Hepatocyte (in vitro differentiated cells): ENCODE measurements at regions not wholly inside any gene's neighbourhood (a gene's known extent, or its start where the extent isn't known, plus 50 kb on each side); places are given as distances from the start of the nearest gene placed in this dataset.

ENCODE experiments used
- DNase-seq: peaks from one replicate; pipeline ENCODE4 v3.0.0-alpha.2; 2016; ENCODE audit warnings: low spot score
- H2AFZ ChIP-seq: fragments of 200-600 bp; sonication (generic); 2 replicates; pipeline ENCODE4 v1.6.0; 2016; ENCODE audit warnings: antibody characterized with exemption, mild to moderate bottlenecking
- H3K27ac ChIP-seq: fragments of 200-600 bp; sonication (generic); 2 replicates; pipeline ENCODE4 v1.5.1; 2016; ENCODE audit warnings: mild to moderate bottlenecking
- H3K27me3 ChIP-seq: fragments of 200-600 bp; sonication (generic); 2 replicates; pipeline ENCODE4 v1.6.1; 2016
- H3K36me3 ChIP-seq: fragments of 200-600 bp; sonication (generic); replicated peaks from 2 replicates; pipeline ENCODE4 v1.5.1; 2016; ENCODE audit warnings: low read depth; ENCODE audit not compliant: insufficient read depth
- H3K4me1 ChIP-seq: fragments of 200-600 bp; sonication (generic); 2 replicates; pipeline ENCODE4 v1.5.1; 2016; ENCODE audit warnings: mild to moderate bottlenecking, moderate library complexity; ENCODE audit not compliant: insufficient read depth
- H3K4me2 ChIP-seq: fragments of 200-600 bp; sonication (generic); 2 replicates; pipeline ENCODE4 v1.6.0; 2016
- H3K4me3 ChIP-seq: fragments of 200-600 bp; sonication (generic); 2 replicates; pipeline ENCODE4 v1.5.1; 2016; ENCODE audit warnings: mild to moderate bottlenecking
- H3K79me2 ChIP-seq: fragments of 200-600 bp; sonication (generic); 2 replicates; pipeline ENCODE4 v1.6.0; 2017; ENCODE audit warnings: mild to moderate bottlenecking
- H3K9me2 ChIP-seq: fragments of 200-600 bp; sonication (generic); replicated peaks from 2 replicates; pipeline ENCODE4 v1.6.0; 2017; ENCODE audit warnings: mild to moderate bottlenecking; ENCODE audit not compliant: insufficient read depth
- H3K9me3 ChIP-seq: fragments of 200-600 bp; sonication (generic); 2 replicates; pipeline ENCODE4 v1.5.1; 2016; ENCODE audit warnings: low read depth, mild to moderate bottlenecking
- H4K20me1 ChIP-seq: fragments of 200-600 bp; sonication (generic); 2 replicates; pipeline ENCODE4 v1.6.0; 2016; ENCODE audit warnings: mild to moderate bottlenecking; ENCODE audit not compliant: insufficient read depth, poor library complexity, severe bottlenecking
- EZH2 ChIP-seq: fragments of 200-600 bp; sonication (generic); IDR thresholded peaks from 2 replicates; pipeline ENCODE4 v1.6.1; 2016; ENCODE audit warnings: antibody characterized with exemption, mild to moderate bottlenecking, borderline replicate concordance
- EZH2phosphoT487 ChIP-seq: fragments of 200-600 bp; sonication (generic); IDR thresholded peaks from one replicate; pipeline ENCODE4 v1.6.1; 2018; ENCODE audit warnings: antibody characterized with exemption, mild to moderate bottlenecking, low read depth, moderate library complexity; ENCODE audit not compliant: unreplicated experiment, severe bottlenecking
- WGBS: methylation state at CpG from one replicate; pipeline ENCODE4 v1.1.6; 2016; ENCODE audit warnings: low lambda C conversion rate; ENCODE audit errors: missing lambda C conversion rate; 5-methylcytosine and 5-hydroxymethylcytosine counted together
- TF ChIP-seq, protein P1 (sequence below): fragments of 200-600 bp; sonication (generic); IDR thresholded peaks from 2 replicates; pipeline ENCODE4 v1.5.1; 2016; ENCODE audit warnings: antibody characterized with exemption, mild to moderate bottlenecking; ENCODE audit not compliant: poor library complexity

DNA sequence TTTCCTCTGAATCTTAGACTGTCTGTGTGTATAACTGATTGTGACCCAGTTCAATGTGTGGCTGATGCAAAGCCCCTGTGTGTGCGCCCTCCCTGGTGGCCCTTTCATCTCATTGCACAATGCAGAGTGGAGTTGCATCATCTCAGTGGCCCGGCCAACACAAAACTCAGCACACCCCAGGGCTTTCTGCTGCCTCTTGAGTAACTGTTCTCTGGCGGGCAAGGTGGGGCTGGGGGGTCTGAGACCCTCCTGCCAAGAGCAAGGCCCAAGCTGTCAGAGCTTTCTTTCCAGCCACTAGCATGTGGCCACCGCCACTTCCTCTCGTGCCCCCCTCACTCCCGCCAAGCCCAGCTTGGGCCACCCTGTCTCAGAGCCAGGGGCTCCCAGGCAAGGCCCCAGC, 80.7 kb upstream of the ALDH1L1 start:
- no peak for TF ChIP-seq EZH2
- TF ChIP-seq, protein P1, sequence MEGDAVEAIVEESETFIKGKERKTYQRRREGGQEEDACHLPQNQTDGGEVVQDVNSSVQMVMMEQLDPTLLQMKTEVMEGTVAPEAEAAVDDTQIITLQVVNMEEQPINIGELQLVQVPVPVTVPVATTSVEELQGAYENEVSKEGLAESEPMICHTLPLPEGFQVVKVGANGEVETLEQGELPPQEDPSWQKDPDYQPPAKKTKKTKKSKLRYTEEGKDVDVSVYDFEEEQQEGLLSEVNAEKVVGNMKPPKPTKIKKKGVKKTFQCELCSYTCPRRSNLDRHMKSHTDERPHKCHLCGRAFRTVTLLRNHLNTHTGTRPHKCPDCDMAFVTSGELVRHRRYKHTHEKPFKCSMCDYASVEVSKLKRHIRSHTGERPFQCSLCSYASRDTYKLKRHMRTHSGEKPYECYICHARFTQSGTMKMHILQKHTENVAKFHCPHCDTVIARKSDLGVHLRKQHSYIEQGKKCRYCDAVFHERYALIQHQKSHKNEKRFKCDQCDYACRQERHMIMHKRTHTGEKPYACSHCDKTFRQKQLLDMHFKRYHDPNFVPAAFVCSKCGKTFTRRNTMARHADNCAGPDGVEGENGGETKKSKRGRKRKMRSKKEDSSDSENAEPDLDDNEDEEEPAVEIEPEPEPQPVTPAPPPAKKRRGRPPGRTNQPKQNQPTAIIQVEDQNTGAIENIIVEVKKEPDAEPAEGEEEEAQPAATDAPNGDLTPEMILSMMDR = peak; percentile 4
- H4K20me1 ChIP-seq = no peaks in the 10 kb centered on the region
- no peaks in the 10 kb centered on the region for H3K27me3 ChIP-seq
- no peaks in the 10 kb centered on the region for H3K9me2 ChIP-seq
- H3K4me2 ChIP-seq = no peak overlapping the region
- H3K27ac ChIP-seq = no peak overlapping the region
- peak; percentile 55 for DNase-seq
- H3K4me3 ChIP-seq = no peak overlapping the region
- 72% methylated on average over 6 of the region's 6 CpGs for WGBS
- no peaks in the 10 kb centered on the region for H3K9me3 ChIP-seq
- H3K36me3 ChIP-seq = no peaks in the 10 kb centered on the region
- H3K79me2 ChIP-seq = no peaks in the 10 kb centered on the region
- no peak overlapping the region for H2AFZ ChIP-seq
- peaks cover 12% of the 10 kb centered on the region for H3K4me1 ChIP-seq

DNA sequence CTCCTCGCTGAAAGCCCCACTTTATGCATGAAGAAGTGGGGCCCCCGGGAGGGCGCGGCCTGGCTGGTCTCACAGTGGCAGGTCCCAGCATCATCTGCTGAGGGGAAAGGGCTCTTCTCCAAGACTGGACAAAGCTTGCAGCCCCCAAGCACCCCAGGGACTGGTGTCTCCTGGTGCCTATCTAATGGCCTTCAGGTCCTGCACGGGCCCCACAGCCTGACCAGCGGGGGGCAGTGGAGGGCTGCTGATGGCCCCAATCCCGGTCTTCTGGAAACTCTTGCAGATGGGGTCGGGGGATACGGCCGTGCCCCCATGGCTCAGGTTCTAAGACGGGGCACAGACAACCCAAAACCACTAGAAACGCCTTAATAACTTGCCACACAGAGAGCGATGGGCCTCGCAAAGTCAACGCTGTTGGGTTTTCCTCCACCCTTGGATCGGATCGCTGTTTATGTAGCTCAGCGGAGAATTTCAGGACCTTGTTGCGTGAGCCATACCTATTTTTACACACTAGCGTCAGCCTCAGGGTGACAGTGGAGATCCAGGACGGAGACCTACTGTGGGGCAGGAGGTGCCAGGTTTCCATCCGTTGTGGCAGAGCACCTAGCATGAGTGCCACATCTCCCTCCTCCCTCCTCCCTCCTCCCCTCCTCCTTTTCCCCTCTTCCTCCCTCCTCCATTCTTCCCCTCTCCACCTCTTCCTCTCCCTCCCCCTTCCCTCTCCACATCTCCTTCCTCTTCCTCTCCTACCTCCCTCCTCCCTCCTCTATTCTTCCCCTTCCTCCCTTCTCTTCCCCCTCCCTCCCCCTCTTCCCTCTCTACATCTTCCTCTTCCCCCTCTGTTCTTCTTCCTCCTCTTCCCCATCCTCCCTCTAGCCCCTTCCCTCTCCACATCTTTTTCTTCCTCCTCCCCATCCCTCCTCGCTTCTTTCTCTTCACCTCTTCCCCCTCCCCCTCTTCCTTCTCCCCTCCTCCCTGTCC, 79.3 kb upstream of the ALDH1L1 start:
- Histone ChIP-seq H2AFZ (no peak overlapping the region), H4K20me1 (no peaks in the 10 kb centered on the region), H3K4me1 (peaks cover 6% of the 10 kb centered on the region), H3K4me2 (no peak overlapping the region), H3K27me3 (no peaks in the 10 kb centered on the region), H3K36me3 (no peaks in the 10 kb centered on the region), H3K4me3 (no peak overlapping the region), H3K9me3 (no peaks in the 10 kb centered on the region), H3K9me2 (no peaks in the 10 kb centered on the region), H3K27ac (no peak overlapping the region), H3K79me2 (no peaks in the 10 kb centered on the region)
- WGBS = 59% methylated on average over 21 of the region's 23 CpGs
- TF ChIP-seq, protein P1 = peak; percentile 50
- TF ChIP-seq EZH2 (no peak), EZH2phosphoT487 (no peak)
- peak; percentile 49 for DNase-seq

DNA sequence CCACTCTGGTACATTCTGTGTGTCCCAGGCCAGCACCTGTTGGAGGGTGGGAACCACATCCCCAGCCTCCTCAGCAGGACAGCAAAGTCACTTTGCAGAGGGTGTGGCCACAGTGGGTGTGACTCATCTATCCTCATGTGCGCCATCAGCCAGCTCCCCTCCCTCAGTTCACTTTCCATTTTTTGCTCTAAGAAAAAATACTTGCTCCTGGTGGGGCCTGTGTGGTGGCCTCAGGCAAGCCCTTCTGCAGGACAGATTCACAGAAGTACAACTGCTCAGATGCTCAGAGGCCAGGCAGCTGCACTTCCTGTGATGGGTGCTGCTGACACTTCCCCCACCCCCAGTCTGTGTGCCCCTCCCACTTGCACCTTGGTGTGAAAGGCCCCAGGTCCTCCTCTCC, 78.3 kb upstream of the ALDH1L1 start:
- H4K20me1 ChIP-seq = no peaks in the 10 kb centered on the region
- no peaks in the 10 kb centered on the region for H3K9me3 ChIP-seq
- no peak overlapping the region for H3K27ac ChIP-seq
- no peaks in the 10 kb centered on the region for H3K27me3 ChIP-seq
- WGBS = 89% methylated on average over 1 of the region's 1 CpG
- TF ChIP-seq EZH2 (no peak), EZH2phosphoT487 (no peak)
- TF ChIP-seq, protein P1 = no peak
- H3K36me3 ChIP-seq = no peaks in the 10 kb centered on the region
- peaks cover 6% of the 10 kb centered on the region for H3K4me1 ChIP-seq
- no peaks in the 10 kb centered on the region for H3K9me2 ChIP-seq
- DNase-seq = no peak
- no peak overlapping the region for H3K4me2 ChIP-seq
- no peak overlapping the region for H2AFZ ChIP-seq
- H3K79me2 ChIP-seq = no peaks in the 10 kb centered on the region
- no peak overlapping the region for H3K4me3 ChIP-seq
